Esophagus muscularis mucosa (tissue), 4 donors: ENCODE measurements at regions not wholly inside any gene's neighbourhood (a gene's known extent, or its start where the extent isn't known, plus 50 kb on each side); places are given as distances from the start of the nearest gene placed in this dataset.

Experiments
- EP300 ChIP-seq: sonication (generic); formaldehyde crosslinking; IDR thresholded peaks from one replicate; pipeline ENCODE4 v1.6.1; 2017; ENCODE audit warnings: antibody characterized with exemption
- POLR2A ChIP-seq: fragments of 450-650 bp; IDR thresholded peaks from one replicate; pipeline ENCODE4 v1.6.1; 2017; ENCODE audit warnings: antibody characterized with exemption, moderate library complexity, mild to moderate bottlenecking, low read depth
- POLR2AphosphoS5 ChIP-seq, 2 donors: sonication (generic); formaldehyde crosslinking; IDR thresholded peaks; one replicate each; pipeline ENCODE4 v1.6.1; 2017; ENCODE audit warnings: antibody characterized with exemption in 2 of 2
- TF ChIP-seq, protein P1 (sequence below), 3 experiments: fragments of 200-600 bp in 2 of 3; fragments of 450-650 bp in 1 of 3; sonication (generic) in 2 of 3; IDR thresholded peaks; one replicate each; pipeline ENCODE4 v1.5.1; 2017 to 2019; ENCODE audit warnings: antibody characterized with exemption in 3 of 3, mild to moderate bottlenecking in 2 of 3, moderate library complexity in 1 of 3

DNA sequence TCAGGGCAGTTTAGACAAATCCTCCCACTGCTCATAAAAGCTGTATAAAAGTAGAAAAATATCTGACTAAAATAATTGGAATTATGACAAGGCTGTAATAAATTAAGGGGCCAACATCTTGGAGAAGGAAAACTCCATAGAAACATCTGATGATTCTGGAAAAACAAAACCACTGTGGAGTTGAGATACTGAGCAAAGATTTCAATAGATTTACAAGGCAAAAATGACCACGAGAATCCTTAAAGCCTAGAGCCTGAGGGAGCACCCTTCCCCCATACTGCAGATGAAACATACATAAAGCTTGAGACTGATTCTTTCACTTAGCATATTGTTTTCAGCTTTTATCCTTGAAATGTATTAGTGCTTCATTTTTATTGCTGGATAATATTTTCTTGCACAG lies 286.4 kb upstream of the MMADHC start:
- TF ChIP-seq, protein P1, sequence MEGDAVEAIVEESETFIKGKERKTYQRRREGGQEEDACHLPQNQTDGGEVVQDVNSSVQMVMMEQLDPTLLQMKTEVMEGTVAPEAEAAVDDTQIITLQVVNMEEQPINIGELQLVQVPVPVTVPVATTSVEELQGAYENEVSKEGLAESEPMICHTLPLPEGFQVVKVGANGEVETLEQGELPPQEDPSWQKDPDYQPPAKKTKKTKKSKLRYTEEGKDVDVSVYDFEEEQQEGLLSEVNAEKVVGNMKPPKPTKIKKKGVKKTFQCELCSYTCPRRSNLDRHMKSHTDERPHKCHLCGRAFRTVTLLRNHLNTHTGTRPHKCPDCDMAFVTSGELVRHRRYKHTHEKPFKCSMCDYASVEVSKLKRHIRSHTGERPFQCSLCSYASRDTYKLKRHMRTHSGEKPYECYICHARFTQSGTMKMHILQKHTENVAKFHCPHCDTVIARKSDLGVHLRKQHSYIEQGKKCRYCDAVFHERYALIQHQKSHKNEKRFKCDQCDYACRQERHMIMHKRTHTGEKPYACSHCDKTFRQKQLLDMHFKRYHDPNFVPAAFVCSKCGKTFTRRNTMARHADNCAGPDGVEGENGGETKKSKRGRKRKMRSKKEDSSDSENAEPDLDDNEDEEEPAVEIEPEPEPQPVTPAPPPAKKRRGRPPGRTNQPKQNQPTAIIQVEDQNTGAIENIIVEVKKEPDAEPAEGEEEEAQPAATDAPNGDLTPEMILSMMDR (IDR thresholded peaks at IDR 0.05) = no peak
- no peak for TF ChIP-seq POLR2AphosphoS5 (IDR thresholded peaks at IDR 0.05)
- TF ChIP-seq POLR2A = no peak
- no peak for TF ChIP-seq EP300
